ENCODE measurements at regions not wholly inside any gene's neighbourhood (a gene's known extent, or its start where the extent isn't known, plus 50 kb on each side); places are given as distances from the start of the nearest gene placed in this dataset.

GRCh38 chr20:10953437-10953836 lies 279.6 kb upstream of the JAG1 start:
- DNase-seq (ENCODE audit: low read depth, low spot score), result no peak

GRCh38 chr20:10954137-10954840 lies 280.5 kb upstream of the JAG1 start:
- peak; percentile 82 for DNase-seq (ENCODE audit: low read depth, low spot score)

- DNase-seq (ENCODE audit: low read depth, low spot score), result no peak
These were observed 281.2 kb upstream of the JAG1 start for GRCh38 chr20:10954908-10955580.

- DNase-seq (ENCODE audit: low read depth, low spot score), result no peak
These were observed 284.5 kb upstream of the JAG1 start for GRCh38 chr20:10958279-10958678.

DNA sequence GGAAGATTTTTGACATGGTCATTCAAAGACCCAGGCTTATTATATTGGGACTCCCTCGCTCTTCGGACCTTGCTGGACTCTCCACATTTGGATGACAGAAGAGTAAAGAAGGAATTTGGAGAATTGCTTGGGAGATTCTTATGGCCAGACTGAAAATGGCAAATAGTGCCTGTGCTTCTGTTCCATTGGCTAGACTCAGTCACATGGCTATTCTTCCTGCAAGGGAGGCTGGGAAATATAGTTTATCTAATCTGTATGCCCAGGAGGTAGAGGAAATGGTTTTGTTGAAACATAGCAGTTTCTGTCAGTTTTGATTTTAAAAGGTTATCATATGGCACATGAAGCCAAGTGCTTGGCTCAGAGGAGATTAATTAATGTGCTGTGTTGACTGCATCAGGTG lies 286.6 kb upstream of the JAG1 start:
- no peak for DNase-seq (ENCODE audit: low read depth, low spot score)

DNA sequence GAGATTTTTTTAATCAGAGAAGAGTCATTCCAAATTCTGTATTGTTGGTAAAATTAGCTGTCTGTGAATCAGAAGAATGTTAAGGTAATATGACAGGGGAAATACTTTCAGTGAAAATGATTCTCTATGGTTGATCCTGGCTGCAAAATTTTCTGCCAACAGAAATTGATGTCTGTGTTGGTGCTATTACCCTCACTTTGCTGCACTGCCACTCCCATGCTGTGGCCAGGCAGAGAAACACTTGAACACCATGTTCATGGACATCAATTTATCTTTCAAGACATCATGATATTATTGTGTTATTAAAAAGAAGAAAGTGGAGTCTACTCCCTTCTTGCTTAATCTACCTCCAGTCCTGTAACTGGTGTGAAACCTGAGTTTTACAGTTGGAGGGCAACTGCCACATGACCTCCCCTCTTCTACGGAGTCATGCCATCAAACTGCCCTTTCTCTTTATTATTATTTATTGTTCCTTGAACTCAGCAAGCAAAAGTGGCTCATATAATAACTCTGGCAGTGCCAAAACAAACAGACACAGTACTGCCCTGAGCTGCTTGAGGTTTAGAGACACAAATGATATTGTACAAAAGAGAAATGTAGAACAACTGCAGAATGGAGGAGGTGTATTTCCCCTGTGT lies 288.0 kb upstream of the JAG1 start:
- no peak for DNase-seq (ENCODE audit: low read depth, low spot score)

- no peak for DNase-seq (ENCODE audit: low read depth, low spot score)
These were observed 289.1 kb upstream of the JAG1 start for GRCh38 chr20:10962937-10963336.

DNA sequence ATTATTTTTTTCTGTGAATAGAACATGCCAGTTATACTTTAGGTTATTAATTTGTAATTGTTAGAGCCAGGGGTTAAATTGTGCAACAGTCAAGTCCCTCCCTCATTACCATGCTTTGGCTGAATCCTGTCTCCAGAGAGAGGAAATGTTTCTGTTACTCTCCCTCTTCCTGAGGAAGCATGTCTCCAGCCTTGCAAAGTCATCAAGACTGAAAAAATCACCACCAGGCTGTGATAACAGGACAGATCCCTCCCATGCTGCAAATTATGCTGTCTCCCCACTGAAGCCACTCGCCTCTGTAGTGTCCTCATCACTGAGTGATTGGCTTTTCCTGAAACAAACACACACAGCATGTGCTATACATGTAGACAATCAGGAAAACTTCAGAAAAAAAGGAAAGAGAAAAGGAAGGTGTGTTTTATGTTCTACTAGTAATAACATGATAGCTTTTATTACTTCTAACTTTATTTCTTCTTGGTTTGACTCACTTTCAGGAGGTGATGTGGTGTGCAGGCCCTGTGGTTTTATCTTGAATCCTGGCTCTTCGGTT lies 290.0 kb upstream of the JAG1 start:
- DNase-seq (ENCODE audit: low read depth, low spot score), result no peak

GRCh38 chr20:10965936-10966470 lies 292.2 kb upstream of the JAG1 start:
- no peak for DNase-seq (ENCODE audit: low read depth, low spot score)

DNA sequence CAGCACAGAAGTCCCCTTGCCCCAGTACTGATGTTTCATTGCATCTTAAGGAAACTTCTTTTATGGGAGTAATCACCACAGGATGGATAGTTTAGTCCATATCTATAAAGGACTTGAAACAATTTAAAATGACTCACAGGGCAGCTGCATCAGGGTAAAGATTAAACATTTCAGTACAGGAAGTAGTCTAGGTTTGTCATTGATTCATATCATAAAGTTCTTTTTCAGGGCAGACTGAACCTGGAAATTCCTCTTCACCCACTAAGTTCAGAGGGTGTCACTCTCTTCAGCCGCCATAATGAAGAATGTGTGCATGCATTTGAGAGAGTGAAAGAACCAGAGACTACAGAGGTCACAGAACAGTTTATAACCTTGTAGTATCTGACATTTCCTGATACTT lies 296.3 kb upstream of the JAG1 start:
- DNase-seq (ENCODE audit: low read depth, low spot score), result no peak

DNA sequence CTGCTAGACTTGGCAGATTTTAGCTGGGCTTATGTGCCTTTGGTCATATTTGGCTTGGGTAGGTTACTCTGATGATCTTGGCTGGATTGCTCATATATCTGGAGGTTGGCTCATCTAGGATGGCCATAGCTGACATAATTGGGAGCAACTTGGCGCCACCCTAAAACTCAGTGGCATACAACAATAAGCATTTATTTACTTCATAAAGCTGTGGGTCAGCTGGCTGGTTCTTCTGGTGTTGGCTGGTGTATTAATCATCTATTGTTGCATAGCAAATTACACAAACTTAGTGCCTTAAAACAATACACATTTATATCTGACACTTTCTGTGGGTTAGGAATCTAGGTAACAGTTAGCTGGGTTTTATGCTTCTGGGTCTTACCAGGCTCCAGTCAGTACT lies 297.3 kb upstream of the JAG1 start:
- no peak for DNase-seq (ENCODE audit: low read depth, low spot score)

DNA sequence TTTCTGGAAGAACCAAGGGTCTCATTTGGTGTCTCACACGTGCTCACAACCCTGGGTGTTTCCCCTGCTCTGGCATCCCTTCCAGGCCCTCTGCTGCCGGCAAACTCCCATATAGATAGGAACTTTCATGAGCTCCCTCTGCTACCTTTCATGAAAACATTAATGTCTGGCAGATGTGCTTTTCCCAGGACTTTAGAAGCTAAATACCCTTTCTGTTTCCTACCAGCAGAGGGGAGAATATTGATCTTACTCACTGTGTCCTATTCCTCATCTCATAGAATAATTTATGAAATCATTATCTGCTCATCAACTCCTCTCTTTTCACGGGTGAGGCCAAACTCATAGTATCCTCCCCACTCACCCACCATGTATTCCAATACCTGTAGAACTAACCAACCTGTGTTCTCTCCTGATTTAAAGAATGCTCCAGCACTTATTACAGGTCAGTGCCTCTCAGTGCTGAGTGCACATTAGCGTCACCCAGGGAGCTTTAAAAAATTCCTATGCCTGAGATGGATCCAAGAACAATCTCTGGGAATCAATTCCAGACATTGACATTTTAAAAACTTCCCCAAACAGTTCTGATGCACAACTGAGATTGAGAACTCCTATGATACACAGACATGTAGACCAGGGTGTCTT lies 298.5 kb upstream of the JAG1 start:
- no peak for DNase-seq (ENCODE audit: low read depth, low spot score)

- no peak for DNase-seq (ENCODE audit: low read depth, low spot score)
These were observed 302.3 kb upstream of the JAG1 start for GRCh38 chr20:10976051-10976450.

- no peak for DNase-seq (ENCODE audit: low read depth, low spot score)
These were observed 304.4 kb upstream of the JAG1 start for GRCh38 chr20:10978019-10978702.

DNA sequence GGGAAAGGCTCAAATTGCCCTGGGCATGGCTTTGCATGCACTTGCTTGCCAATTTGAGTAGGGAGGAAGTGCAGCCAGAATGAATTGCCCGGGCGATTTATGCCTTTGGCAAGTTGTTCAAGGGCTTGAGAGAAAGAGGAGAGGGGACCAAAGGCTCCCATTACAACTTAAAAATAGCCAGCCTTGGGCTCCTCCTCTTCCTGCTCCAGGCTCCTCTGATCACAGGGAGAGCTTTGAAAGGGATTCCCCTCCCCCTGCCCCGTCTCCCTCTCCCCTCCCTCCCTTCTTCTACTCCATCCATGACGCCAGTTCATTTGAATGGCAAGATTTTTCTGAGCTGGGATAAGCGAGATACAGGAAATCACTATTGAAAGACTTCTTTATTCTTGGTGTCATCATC lies 304.9 kb upstream of the JAG1 start:
- no peak for DNase-seq (ENCODE audit: low read depth, low spot score)

GRCh38 chr20:10982692-10983091 lies 308.9 kb upstream of the JAG1 start:
- DNase-seq (ENCODE audit: low read depth, low spot score), result peak; percentile 91

DNA sequence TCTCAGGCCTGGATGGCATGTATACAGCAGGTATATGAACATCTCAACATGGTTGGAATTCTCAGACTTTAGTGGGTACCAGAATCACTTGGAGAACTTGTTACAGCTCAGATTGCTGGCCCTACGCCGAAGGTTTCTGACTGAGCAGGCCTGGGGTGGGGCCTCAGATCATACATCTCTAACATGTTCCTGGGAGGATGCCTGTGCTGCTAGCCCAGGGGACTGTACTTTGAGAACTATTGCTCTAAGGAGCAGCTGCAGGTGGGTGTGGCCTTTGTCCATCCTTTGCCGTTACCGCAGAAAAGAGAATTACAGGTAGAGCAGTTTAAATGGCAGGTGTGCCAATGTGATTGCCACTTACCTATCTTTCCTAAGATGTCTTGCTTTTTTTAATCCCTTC lies 310.5 kb upstream of the JAG1 start:
- DNase-seq (ENCODE audit: low read depth, low spot score), result no peak

GRCh38 chr20:10984913-10985312 lies 311.1 kb upstream of the JAG1 start:
- no peak for DNase-seq (ENCODE audit: low read depth, low spot score)

- DNase-seq (ENCODE audit: low read depth, low spot score), result peak; percentile 55
These were observed 311.7 kb upstream of the JAG1 start for GRCh38 chr20:10985536-10985935.

GRCh38 chr20:10986586-10986985 lies 312.8 kb upstream of the JAG1 start:
- DNase-seq (ENCODE audit: low read depth, low spot score), result peak; percentile 38

GRCh38 chr20:10987651-10988383 lies 314.0 kb upstream of the JAG1 start:
- peak; percentile 40 for DNase-seq (ENCODE audit: low read depth, low spot score)

Data from astrocyte of the hippocampus (primary cell).